HCT116 (cell line): ENCODE measurements at regions not wholly inside any gene's neighbourhood (a gene's known extent, or its start where the extent isn't known, plus 50 kb on each side); places are given as distances from the start of the nearest gene placed in this dataset.

Experiments used
- CTCF ChIP-seq, 3 experiments: fragments of 200-600 bp in 1 of 3; sonication (generic) in 1 of 3; IDR thresholded peaks in 2 of 3; conservative IDR thresholded peaks in 1 of 3; 2 replicates each; pipeline ENCODE4 v1.5.1; 2012 to 2017; ENCODE audit warnings: low read depth in 2 of 3, low read length in 2 of 3, antibody characterized with exemption in 1 of 3, borderline replicate concordance in 1 of 3, control low read depth in 1 of 3, mild to moderate bottlenecking in 1 of 3, mixed read lengths in 1 of 3, mixed run types in 1 of 3, moderate library complexity in 1 of 3; ENCODE audit not compliant: insufficient read depth in 1 of 3
- ELF1 ChIP-seq: IDR thresholded peaks from 2 replicates; pipeline ENCODE4 v1.6.1; 2012; ENCODE audit warnings: low read depth, borderline replicate concordance
- EZH2phosphoT487 ChIP-seq: fragments of 200-600 bp; IDR thresholded peaks from 2 replicates; pipeline ENCODE4 v1.6.1; 2018; ENCODE audit warnings: antibody characterized with exemption, borderline replicate concordance
- POLR2AphosphoS5 ChIP-seq: IDR thresholded peaks from 2 replicates; pipeline ENCODE4 v1.6.1; 2011; ENCODE audit warnings: mild to moderate bottlenecking, low read depth, low read length, moderate library complexity
- REST ChIP-seq: IDR thresholded peaks from 2 replicates; pipeline ENCODE4 v1.6.1; 2012; ENCODE audit warnings: low read depth
- SP1 ChIP-seq: IDR thresholded peaks from 2 replicates; pipeline ENCODE4 v1.6.1; 2012; ENCODE audit warnings: low read depth
- YY1 ChIP-seq: IDR thresholded peaks from 2 replicates; pipeline ENCODE4 v1.6.1; 2011; ENCODE audit warnings: low read length, low read depth, moderate library complexity, mild to moderate bottlenecking; ENCODE audit not compliant: insufficient replicate concordance; ENCODE audit errors: extremely low read depth

GRCh38 chr4:144501231-144501780 is 144.7 kb upstream of the HHIP start:
- TF ChIP-seq ELF1 (no peak), CTCF (IDR thresholded peaks at IDR 0.05 in 2 of 3, conservative IDR thresholded peaks at IDR 0.05 in 1 of 3; ENCODE audit: borderline replicate concordance in 1 of 3, insufficient read depth in 1 of 3, low read depth in 2 of 3, low read length in 2 of 3) (no peak), YY1 (no peak), EZH2phosphoT487 (no peak), SP1 (no peak), REST (no peak), POLR2AphosphoS5 (no peak)
